Uterus (tissue), 3 donors: ENCODE measurements at regions not wholly inside any gene's neighbourhood (a gene's known extent, or its start where the extent isn't known, plus 50 kb on each side); places are given as distances from the start of the nearest gene placed in this dataset.

ENCODE experiments used
- DNase-seq, 2 donors: peaks; one replicate each; pipeline ENCODE4 v3.0.0-alpha.2; 2019 to 2020
- H3K27ac ChIP-seq, 2 donors: fragments of 200-600 bp; sonication (generic); 1 replicate in 1 of 2; 2 replicates in 1 of 2; pipeline ENCODE4 v1.5.1; 2016 to 2018
- H3K27me3 ChIP-seq, 2 donors: fragments of 200-600 bp; sonication (generic); one replicate each; pipeline ENCODE4 v1.5.1; 2018 to 2019; ENCODE audit warnings: control low read depth in 1 of 2
- H3K36me3 ChIP-seq, 2 donors: fragments of 200-600 bp; sonication (generic); one replicate each; pipeline ENCODE4 v1.5.1; 2019; ENCODE audit warnings: control low read depth in 1 of 2
- H3K4me1 ChIP-seq, 2 donors: fragments of 200-600 bp; sonication (generic); one replicate each; pipeline ENCODE4 v1.5.1; 2018 to 2019; ENCODE audit warnings: control low read depth in 1 of 2
- H3K4me3 ChIP-seq, 2 donors: fragments of 200-600 bp; sonication (generic); 1 replicate in 1 of 2; 2 replicates in 1 of 2; pipeline ENCODE4 v1.5.1; 2018 to 2019; ENCODE audit warnings: mild to moderate bottlenecking in 1 of 2
- H3K9me3 ChIP-seq, 2 donors: fragments of 200-600 bp; sonication (generic); one replicate each; pipeline ENCODE4 v1.5.1; 2019; ENCODE audit warnings: control low read depth in 1 of 2
- POLR2A ChIP-seq, 2 donors: fragments of 450-650 bp; IDR thresholded peaks; one replicate each; pipeline ENCODE4 v1.6.1; 2016; ENCODE audit warnings: antibody characterized with exemption in 2 of 2, mild to moderate bottlenecking in 1 of 2, moderate library complexity in 1 of 2
- intact Hi-C: fragments of 100-400 bp; cut with DNase I; formaldehyde crosslinking; loops from one replicate; pipeline ENCODE4 v1.15.1; 2023; ENCODE audit warnings: low total_unique reads
- TF ChIP-seq, protein P1 (sequence below), 4 experiments: fragments of 200-600 bp in 2 of 4; fragments of 450-650 bp in 2 of 4; sonication (generic) in 2 of 4; IDR thresholded peaks; one replicate each; pipeline ENCODE4 v1.5.1; 2016 to 2019; ENCODE audit warnings: antibody characterized with exemption in 4 of 4, mild to moderate bottlenecking in 2 of 4, moderate library complexity in 1 of 4
- donor health status: DM: yes; HTN: yes; CAD: no.

DNA sequence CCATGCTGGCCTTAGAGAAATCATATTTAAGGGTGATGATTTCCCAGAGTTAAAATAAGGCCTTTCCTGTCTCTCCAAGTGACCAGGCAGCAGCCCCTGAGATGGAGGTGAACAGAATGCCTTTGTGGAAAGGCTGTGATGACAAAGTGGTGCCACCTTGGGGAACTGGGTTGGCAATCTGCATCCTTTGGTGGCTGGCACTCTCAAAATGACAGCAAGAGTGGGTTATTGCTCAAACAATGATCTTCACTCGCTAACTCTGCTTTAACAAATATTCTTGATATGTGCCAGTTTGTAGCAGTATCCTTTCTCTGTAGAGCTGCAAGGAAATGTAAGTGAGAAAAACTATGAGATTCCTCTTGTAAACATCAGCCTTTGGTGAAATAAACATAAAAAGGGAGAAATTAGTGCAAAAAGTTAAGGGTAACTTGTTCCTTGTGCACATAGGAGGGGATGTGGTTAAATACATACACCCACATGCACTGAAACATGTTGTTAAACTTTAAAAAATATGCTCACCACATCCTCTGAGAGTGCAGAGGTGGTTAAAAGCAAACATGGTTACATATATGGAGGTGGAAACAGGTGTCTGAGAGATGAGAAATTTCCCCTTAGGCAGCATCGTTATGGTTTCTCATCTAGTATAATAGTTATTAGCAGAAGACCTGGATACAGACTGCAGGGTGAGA, 373.4 kb upstream of the CTNND2 start:
- Histone ChIP-seq H3K4me1 (no peaks in the 10 kb centered on the region), H3K9me3 (no peaks in the 10 kb centered on the region), H3K27ac (no peak overlapping the region), H3K27me3 (no peaks in the 10 kb centered on the region), H3K36me3 (no peaks in the 10 kb centered on the region), H3K4me3 (no peak overlapping the region)
- intact Hi-C loops, result no loop called here
- DNase-seq, result no peak
- no peak for TF ChIP-seq POLR2A (IDR thresholded peaks at IDR 0.05)
- TF ChIP-seq, protein P1, sequence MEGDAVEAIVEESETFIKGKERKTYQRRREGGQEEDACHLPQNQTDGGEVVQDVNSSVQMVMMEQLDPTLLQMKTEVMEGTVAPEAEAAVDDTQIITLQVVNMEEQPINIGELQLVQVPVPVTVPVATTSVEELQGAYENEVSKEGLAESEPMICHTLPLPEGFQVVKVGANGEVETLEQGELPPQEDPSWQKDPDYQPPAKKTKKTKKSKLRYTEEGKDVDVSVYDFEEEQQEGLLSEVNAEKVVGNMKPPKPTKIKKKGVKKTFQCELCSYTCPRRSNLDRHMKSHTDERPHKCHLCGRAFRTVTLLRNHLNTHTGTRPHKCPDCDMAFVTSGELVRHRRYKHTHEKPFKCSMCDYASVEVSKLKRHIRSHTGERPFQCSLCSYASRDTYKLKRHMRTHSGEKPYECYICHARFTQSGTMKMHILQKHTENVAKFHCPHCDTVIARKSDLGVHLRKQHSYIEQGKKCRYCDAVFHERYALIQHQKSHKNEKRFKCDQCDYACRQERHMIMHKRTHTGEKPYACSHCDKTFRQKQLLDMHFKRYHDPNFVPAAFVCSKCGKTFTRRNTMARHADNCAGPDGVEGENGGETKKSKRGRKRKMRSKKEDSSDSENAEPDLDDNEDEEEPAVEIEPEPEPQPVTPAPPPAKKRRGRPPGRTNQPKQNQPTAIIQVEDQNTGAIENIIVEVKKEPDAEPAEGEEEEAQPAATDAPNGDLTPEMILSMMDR (IDR thresholded peaks at IDR 0.05), result no peak

DNA sequence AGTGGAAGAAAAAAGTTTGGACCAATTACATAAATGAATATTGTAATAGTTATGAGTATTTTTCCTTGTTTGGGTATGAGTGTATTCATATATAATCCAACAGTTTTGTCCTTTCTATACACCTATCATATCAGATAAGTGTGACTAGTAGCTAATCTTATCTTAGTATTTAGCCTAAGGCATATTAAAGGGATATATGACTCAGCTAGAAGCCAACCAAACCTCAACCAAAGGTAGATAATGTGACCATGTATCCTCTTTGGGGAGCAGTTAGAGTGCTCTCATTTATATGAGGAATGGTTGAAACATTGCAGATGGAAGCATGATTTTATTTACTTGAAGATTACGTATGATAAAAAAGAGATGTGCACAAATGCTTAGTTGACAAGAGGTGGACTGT, 370.0 kb upstream of the CTNND2 start:
- no peaks in the 10 kb centered on the region for H3K9me3 ChIP-seq
- no peaks in the 10 kb centered on the region for H3K27me3 ChIP-seq
- intact Hi-C loops, result no loop called here
- no peak for DNase-seq
- no peaks in the 10 kb centered on the region for H3K36me3 ChIP-seq
- no peak overlapping the region for H3K27ac ChIP-seq
- TF ChIP-seq, protein P1 (IDR thresholded peaks at IDR 0.05), result no peak
- no peak for TF ChIP-seq POLR2A (IDR thresholded peaks at IDR 0.05)
- no peak overlapping the region for H3K4me3 ChIP-seq
- no peaks in the 10 kb centered on the region for H3K4me1 ChIP-seq

DNA sequence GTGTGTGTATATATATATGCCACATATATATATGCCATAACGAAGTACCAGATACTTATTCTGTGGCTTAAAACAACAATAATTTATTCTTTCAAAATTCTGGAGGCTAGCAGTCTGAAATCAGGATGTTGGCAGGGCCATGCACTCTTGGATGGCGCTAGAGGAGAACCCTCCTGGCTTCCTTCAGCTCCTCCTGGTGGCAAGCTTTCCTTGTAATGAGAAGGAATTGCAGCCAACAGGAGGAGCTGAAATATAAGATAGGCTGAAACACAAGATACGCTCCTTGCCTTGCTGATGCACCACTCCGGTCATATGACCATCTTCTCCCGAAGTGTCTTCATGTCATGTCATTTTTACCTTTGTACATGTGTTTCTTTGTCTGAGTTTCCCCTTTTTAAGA, 368.1 kb upstream of the CTNND2 start:
- Histone ChIP-seq H3K9me3 (no peaks in the 10 kb centered on the region), H3K27ac (no peak overlapping the region), H3K27me3 (no peaks in the 10 kb centered on the region), H3K36me3 (no peaks in the 10 kb centered on the region), H3K4me1 (no peaks in the 10 kb centered on the region), H3K4me3 (no peak overlapping the region)
- intact Hi-C loops, result no loop called here
- no peak for TF ChIP-seq POLR2A (IDR thresholded peaks at IDR 0.05)
- TF ChIP-seq, protein P1 (IDR thresholded peaks at IDR 0.05), result no peak
- DNase-seq, result no peak

DNA sequence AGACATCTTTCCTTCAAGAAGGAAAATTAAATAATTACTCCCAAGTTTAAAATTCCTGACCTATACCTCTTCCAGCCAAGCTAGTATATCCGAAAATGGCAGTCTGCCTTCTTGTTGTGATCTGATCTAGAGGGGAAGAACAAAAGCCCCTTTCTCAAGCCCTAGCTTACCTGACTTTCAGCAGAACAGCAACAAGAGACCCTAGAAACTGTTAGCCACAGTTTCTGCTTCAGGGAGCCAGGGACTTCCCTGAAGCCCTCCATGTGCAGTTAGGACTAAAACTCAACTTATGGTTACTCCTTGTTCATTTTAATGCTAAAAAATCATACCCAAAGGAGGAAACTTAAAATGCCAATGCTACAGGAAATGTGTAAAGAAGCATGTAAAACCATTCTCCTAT, 366.7 kb upstream of the CTNND2 start:
- H3K27me3 ChIP-seq, result no peaks in the 10 kb centered on the region
- H3K4me3 ChIP-seq, result no peak overlapping the region
- no peak overlapping the region for H3K27ac ChIP-seq
- TF ChIP-seq POLR2A (IDR thresholded peaks at IDR 0.05), result no peak
- TF ChIP-seq, protein P1 (IDR thresholded peaks at IDR 0.05), result no peak
- no peaks in the 10 kb centered on the region for H3K4me1 ChIP-seq
- H3K36me3 ChIP-seq, result no peaks in the 10 kb centered on the region
- no peaks in the 10 kb centered on the region for H3K9me3 ChIP-seq
- no peak for DNase-seq
- intact Hi-C loops, result no loop called here

DNA sequence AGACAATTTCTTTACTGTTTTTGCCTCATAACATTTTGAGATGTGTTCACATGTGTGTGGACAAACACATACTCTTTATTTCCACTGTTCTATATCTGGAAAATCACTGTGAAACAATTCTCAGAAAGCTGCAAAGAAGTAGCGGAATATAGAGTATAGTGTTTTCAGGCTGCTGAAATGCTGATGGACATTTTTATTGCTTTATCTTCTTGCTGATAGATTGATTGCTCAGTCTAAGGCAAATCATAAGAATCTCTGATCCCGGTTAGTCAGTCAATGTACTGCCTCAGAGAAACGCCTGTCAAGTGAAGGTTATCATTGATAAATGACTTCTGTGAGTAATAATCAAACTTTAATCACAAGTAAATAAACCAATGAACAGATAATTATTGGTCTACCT, 364.9 kb upstream of the CTNND2 start:
- intact Hi-C loops, result no loop called here
- TF ChIP-seq, protein P1 (IDR thresholded peaks at IDR 0.05), result no peak
- TF ChIP-seq POLR2A (IDR thresholded peaks at IDR 0.05), result no peak
- H3K9me3 ChIP-seq, result no peaks in the 10 kb centered on the region
- H3K27me3 ChIP-seq, result no peaks in the 10 kb centered on the region
- no peaks in the 10 kb centered on the region for H3K36me3 ChIP-seq
- DNase-seq, result no peak
- H3K4me1 ChIP-seq, result no peaks in the 10 kb centered on the region
- H3K27ac ChIP-seq, result no peak overlapping the region
- no peak overlapping the region for H3K4me3 ChIP-seq
